ENCODE measurements at regions not wholly inside any gene's neighbourhood (a gene's known extent, or its start where the extent isn't known, plus 50 kb on each side); places are given as distances from the start of the nearest gene placed in this dataset.

DNA sequence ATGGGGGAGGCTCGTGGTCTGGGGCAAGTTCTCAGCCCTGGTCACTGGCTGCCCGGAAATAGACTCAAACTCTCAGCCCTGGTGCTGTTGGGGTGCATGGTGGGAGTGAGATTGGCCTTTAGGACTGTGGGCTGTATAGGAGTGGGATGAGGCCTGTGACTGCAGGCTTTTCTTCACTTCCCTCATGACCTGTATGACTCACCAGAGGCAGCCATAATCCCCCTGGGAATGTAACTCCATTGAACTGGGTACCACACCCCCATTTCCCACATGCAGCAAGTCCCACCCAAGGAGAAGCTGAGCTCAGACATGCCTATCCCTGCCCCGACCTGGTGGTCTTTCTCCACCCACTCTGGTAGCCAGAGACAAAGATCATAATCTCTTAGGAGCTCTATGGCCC, 177.7 kb upstream of the OSR1 start:
- no peak for DNase-seq (ENCODE audit: low read depth)
- TF ChIP-seq CTCF (conservative IDR thresholded peaks at IDR 0.05; ENCODE audit: low read depth, low read length), result no peak
- H3K4me3 ChIP-seq (ENCODE audit: low read depth, low read length), result no peak overlapping the region

- H3K4me3 ChIP-seq (ENCODE audit: low read depth, low read length), result no peak overlapping the region
- DNase-seq (ENCODE audit: low read depth), result peak; percentile 39
- no peak for TF ChIP-seq CTCF (conservative IDR thresholded peaks at IDR 0.05; ENCODE audit: low read depth, low read length)
Observed at GRCh38 chr2:19532547-19533196, 174.2 kb upstream of the OSR1 start.

DNA sequence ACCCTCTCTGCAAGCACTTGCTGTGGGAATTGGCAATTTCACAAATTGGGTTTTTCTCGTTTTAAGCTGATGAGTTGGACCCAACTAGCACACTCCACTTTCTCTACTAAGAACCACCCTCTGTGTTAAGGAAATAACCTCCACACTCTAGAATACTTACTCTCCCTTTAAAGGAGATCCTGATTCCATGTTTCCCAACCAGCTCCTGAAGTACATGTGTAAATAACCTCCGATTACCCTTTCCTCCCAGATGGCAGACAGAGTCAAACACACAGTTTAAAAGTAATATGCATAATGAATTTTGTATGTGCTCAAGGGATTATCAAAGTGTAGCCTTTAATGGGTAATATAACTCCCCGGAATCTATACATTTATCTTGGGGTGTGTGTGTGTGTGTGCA, 171.3 kb upstream of the OSR1 start:
- TF ChIP-seq CTCF (conservative IDR thresholded peaks at IDR 0.05; ENCODE audit: low read depth, low read length), result no peak
- no peak for DNase-seq (ENCODE audit: low read depth)
- H3K4me3 ChIP-seq (ENCODE audit: low read depth, low read length), result no peak overlapping the region

DNA sequence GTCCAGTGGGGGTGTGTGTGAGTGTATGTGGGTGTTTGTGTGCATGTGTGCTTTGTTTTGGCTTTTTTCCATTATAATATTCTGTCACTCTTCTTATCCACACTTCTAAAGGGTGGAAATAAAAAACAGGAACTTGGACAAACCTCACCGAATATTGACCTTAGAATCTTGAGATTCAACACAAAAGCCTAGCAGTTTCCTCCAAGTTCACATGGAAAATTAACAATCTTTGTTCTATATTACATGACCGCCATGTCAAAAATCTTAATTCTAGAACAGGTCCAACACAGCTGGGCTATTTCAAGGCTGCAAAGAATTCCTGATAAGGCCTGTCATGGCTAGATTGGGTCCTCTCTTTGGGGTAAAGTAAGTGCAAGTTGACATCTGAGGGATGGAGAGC, 169.3 kb upstream of the OSR1 start:
- no peak overlapping the region for H3K4me3 ChIP-seq (ENCODE audit: low read depth, low read length)
- no peak for DNase-seq (ENCODE audit: low read depth)
- TF ChIP-seq CTCF (conservative IDR thresholded peaks at IDR 0.05; ENCODE audit: low read depth, low read length), result no peak

- no peak overlapping the region for H3K4me3 ChIP-seq (ENCODE audit: low read depth, low read length)
- DNase-seq (ENCODE audit: low read depth), result no peak
- no peak for TF ChIP-seq CTCF (conservative IDR thresholded peaks at IDR 0.05; ENCODE audit: low read depth, low read length)
Observed at GRCh38 chr2:19525313-19525712, 166.9 kb upstream of the OSR1 start.

DNA sequence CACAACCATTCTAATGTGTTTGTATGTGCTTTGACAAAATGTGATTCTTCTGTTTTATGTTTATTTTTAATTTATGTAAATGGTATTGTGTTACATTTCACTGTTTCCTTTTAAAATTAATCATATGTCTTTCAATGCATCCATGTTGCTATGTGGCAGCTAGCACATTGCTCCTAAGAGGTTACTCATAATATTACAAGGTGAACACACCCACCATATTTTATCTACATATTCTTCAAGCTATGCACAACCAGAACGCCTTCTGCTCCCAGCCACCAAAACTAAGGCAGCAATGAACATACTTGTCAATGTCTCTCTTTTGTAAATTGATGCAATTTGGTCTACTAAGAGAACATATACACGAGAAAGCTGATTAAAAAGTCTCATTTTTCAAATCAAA, 160.6 kb upstream of the OSR1 start:
- no peak overlapping the region for H3K4me3 ChIP-seq (ENCODE audit: low read depth, low read length)
- TF ChIP-seq CTCF (conservative IDR thresholded peaks at IDR 0.05; ENCODE audit: low read depth, low read length), result no peak
- no peak for DNase-seq (ENCODE audit: low read depth)

DNA sequence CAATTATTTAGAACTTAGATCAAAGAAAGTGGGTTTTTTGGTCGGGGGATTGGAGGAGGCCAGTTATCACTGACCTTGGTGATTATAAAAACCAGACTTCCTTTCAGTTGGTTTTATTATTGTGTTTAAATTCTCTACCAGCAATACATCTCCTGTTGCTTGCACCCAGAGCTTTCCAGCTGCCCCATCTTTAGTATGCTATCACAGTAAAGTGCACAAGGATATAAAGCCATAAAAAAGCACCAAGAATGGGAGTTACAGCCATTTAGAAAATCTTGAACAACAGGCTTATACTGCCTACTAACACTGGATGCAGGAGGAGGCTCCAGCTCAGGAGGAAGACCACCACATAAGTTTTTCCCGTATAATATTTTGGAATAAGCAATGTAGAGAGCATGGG, 148.7 kb upstream of the OSR1 start:
- no peak for TF ChIP-seq CTCF (conservative IDR thresholded peaks at IDR 0.05; ENCODE audit: low read depth, low read length)
- no peak overlapping the region for H3K4me3 ChIP-seq (ENCODE audit: low read depth, low read length)
- DNase-seq (ENCODE audit: low read depth), result no peak

All from choroid plexus epithelial cell (primary cell).